ENCODE measurements at regions not wholly inside any gene's neighbourhood (a gene's known extent, or its start where the extent isn't known, plus 50 kb on each side); places are given as distances from the start of the nearest gene placed in this dataset.
"Not testable (repeated sequence)": the region's sequence is repeated elsewhere in the genome, so short reads cannot be mapped to it uniquely, and the experiment has no call there.

DNA sequence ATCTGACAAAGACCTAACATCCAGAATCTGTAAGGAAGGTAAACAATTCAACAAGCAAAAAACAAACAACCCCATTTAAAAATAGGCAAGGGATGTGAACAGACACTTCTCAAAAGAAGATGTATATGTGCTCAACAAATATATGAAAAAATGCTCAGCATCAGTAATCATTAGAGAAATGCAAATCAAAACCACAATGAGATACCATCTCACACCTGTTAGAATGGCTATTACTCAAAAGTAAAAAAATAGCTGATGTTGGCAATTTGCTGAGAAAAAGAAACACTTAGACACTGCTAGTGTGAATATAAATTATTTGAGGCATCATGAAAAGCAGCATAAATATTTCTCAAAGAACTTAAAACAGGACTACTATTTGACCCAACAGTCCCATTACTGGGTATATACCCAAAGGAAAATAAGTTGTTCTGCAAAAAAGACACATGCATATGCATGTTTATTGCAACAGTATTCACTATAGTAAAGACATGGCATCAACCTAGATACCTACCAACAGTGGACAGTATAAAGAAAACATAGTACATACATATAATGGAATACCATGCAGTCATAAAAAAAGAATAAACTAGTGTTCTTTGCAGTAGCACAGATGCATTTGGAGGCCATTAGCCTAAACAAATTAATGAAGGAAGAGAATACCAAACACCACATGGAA is 980.1 kb downstream of the KCNMA1 start:
- DNase-seq, result no peak

DNA sequence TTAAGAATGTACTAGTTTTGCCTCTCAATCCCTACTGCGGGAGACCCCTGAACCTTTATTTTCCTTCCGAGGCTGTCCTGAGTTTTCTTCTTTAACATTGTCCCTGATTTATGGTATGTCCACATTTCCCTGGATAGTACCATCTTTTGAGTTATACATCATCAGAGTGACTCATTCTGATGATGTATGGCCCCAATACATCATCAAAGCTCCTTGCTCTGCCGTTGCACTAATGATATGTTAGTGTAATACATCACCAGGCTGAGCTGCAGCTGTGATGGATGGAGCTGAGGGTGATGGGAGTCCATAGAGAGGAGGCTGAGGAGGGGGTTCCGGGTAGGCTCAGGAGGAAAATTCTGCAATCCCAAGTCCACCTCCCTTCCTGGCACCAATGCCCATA is 986.5 kb downstream of the KCNMA1 start:
- DNase-seq, result no peak

DNA sequence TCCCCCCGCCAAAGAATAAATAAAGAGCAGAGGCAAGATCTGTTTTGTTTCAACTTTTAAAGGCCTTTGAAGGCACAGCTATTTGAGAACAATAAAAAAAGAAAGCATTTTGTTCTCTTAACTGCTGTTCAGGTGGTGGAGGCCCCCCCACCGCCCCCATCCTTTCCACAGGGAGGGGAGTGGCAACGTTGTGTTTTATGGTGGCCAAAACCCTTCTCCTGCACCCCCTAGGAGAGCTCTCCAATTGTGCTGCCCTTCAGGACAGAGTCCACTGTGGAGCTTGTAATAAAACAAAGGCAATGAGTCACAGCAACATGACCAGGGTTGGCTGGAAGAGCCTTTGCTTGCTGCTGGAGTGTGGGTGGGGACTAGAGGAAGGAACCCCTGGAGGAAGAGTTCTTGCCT is 987.9 kb downstream of the KCNMA1 start:
- no peak for DNase-seq

DNA sequence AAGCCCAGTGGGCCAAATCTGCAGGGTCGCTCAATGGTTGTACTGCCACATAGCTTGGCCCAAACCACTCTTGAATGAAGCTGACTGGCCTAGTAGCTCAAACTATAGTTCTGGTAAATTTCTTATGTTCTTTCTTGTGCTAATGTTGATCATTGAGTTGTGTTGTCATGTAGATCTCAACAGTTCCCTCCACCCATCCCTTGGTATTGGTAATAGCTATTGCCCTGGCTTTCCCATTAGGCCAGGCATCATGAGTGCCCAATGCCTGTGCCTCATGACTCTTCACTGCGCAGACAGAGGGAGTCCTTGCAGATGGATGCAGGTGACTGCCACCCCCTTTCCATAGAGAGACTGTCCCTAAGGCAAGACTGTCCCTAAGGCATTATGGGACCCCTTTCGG is 988.4 kb downstream of the KCNMA1 start:
- no peak for DNase-seq

DNA sequence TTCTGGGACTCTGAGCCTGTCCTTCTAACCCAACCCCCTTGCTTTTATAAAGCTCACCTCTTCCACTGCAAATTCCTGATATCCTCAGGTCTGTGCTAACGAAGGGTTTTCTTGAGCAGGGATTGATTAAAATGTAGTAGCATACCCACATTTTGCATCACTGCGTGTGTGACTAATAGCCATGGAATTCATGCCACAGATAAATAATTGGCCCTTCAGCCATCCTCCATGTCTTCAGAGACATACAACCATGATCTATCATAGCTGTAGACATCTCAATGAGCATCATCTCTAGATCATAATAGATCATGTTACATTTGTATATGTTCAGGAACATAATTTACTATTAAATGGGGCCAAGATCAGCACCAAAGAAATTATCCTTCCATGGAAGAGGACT is 990.3 kb downstream of the KCNMA1 start:
- DNase-seq, result no peak

DNA sequence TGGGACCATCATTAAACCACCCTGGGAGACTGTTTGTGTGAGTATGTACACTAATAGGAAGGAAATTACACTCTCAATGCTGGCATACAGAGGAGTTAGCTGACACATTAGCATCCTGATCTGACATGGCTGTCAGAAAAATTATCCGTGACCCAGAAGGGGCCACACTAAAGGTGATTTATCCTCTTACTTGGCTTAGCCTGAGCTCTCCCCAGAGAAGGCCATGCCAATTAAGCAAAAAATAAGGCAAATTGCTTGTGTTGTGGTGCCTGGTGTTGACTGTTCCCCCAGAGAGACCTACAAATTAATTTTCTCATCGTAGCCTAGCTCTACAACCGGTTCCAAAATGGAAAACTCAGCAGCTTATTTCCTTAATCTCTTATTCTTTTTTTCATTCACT is 992.3 kb downstream of the KCNMA1 start:
- no peak for DNase-seq

DNA sequence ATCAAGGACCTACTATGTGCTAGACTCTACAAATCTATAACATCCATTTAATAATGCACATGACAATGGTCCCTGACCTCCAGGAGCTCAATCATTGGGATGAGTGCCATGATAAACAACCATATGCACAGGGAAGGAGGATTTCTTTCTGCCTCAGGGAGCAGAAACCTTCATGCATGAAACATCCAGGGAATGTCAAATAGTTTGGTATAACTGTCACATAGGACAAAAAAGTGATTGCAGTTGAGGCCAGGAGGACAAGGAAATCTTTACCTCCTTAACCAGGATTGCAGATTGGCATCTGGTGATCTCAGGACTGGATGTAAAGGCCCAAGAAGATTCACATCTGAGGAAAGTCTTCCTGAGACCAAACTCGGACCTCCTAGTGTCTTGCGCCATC is 993.1 kb downstream of the KCNMA1 start:
- DNase-seq, result no peak

DNA sequence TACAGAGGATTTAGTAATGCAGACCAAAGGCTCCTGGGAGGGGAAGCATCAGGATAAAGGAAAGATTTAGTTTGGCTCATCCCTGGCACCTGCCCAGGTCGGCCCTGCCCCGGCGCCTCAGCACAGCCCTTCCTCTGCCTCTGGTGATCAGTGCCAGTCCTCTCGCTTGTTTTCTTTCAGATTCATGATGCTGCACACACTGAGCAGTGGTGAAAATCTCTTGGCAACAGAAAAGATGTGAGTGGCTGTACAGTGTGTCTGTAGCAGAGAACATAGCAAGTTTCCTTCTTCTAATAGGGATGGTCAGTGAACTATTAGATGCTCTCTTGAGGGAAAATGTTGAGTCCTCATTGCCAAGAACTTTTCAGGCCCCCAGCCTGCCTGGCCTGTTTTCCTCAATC is 994.1 kb downstream of the KCNMA1 start:
- no peak for DNase-seq

DNA sequence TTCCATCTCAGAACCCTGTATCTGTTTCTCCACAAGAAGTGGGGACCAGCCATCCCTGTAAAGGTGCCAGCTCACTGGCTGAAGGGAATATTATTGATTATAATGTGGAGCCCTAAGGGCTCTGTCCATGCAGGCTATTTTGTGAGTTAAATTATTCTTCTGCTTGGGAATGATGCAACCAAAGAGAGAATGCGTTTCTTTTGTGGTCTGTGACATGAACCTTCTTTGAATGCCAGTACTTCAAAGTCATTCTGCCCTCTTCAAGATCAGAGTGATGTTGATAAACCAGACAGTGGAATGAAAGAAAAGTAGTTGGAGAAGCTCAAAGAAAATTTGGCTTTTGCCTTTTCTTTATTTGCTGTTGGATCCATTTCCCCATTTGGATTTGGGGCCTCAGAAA is 995.2 kb downstream of the KCNMA1 start:
- DNase-seq, result no peak

DNA sequence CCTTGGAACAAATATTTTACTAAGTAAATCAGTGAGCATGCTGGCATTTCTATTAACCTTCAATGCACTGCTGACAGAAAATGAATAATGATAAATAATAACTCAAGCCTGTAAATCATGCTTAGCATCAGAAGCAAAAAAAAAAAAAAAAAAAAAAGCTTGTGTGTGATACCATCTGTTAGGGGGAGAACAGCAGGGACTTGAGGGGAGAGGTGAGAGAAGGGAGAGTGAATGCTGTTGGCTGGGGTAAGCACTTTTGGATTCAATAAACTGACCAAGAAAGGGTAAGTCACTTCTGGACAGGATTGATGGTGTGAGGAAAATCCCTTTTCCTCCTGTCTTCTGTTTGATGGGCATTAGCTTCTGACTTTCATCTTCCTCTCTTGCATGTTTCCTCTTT is 996.4 kb downstream of the KCNMA1 start:
- DNase-seq, result no peak

DNA sequence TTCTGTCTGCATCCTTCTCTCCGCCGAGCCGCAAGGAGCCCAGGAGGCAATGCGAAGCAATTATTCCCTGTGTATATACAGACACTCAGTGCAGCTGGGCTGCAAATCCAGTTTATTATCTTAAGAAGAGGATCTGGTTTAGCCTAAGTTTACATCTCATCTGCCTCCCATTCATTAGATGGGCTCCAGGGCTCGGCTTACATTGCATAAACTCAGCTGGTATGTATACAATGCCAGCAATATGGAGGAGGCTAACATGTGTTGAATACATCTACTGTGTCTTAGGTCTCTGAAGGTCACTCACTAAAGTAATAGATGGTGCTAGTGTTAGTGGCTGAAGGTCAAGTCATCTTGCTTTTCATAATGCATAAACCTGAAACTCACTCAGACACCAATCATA is 996.8 kb downstream of the KCNMA1 start:
- no peak for DNase-seq

DNA sequence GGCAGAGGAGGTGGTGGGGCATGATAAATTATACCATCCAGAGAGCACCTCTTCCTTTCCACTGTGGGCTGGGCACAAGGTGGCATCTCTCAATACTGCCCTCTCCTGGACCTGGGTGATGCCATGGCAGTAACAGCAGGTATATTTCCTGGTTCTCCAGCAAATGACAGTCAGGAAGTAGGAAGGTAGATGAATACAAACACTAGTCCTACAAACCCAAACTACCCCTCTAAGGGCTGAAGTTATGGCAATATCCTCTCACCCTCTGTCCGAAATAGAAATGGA is 1004.9 kb downstream of the KCNMA1 start:
- DNase-seq, result no peak

DNA sequence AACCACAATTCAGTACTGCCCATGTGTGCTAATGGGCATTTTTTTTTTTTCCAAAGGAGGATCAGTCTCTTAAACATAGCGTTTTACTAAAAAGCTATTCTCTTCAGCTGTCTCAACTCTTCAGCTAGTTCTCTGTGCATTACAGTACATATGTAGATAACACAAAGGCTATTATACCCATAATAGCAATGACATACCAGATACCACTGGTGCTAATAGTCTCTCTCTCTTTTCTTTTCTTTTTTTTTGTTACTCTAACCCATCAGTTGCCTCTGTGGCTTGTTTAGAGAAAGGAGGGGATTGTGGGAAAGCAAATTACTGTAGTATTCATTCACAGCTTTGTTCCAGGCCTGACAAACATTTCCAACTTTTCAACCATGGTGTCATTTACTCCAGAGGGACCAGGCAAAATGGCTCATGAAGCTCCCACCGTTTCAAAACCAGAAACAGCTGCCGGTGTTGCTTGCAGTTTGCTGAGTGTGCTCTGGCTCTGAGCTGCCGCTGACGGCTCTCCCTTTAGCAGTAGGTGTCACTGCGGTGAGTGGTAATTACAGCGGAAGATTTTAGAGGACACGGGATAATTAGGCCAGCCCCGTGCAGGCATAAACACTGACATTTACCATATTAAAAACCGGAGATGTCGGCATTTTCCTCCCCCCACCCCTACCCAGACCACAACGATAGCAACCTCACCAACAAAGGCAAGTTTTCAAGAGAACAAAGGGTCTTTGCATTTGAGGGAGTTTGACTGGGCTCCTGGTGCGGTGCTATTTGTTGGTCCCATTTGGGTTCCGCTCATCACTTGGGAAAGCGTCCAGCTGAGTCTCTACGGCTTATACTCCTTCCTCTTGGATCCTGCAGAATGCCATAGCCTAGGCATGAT is 1005.5 kb downstream of the KCNMA1 start:
- DNase-seq, result no peak

DNA sequence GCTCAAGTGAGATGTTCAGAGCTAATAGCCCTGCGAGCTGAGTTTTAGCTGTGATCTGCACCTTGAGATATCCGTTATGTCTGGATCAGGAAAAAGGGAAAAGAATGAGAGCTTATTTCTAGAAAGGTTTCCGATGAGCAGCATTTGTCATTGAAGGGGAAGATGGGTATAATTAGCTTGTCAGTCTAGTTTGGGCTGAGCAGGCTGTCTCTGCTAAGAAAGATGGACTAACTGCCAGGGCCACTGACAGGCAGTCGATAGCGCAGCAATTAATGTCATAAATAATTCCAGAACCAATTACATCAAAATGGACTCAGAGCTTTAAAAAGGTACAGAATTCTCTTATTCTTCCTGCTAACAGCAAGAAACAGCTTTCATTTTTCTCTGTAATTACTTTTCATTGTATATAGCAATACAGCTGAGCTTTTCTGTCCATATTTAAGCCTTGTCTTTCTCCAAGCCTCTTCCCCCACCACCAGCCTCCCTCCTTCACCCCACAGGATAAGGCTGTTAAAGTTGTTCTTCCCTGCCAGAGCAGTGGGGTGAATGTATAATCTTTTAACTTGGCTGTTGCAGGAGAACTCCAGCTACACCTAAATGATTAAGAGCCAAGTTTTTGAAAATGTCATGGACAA is 1006.5 kb downstream of the KCNMA1 start:
- DNase-seq, result no peak

DNA sequence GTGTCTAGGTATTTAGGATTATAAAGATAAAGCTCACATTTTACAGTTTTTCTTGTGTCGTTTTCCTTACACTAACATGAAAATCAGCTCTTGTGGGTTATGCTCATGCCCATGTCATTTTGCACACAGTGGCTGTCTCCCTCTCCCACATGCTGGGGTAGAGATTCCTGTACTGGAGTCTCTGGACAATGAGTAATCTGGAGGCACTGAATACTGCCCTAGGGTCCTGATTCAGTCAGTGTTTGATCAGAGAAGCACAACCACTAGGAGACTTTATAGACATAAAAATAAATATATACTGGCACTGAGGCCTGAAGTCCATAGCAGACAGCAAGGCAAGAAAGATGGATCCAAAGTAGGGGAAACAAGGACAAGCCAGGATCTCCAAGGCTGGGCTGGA is 1008.8 kb downstream of the KCNMA1 start:
- no peak for DNase-seq

DNA sequence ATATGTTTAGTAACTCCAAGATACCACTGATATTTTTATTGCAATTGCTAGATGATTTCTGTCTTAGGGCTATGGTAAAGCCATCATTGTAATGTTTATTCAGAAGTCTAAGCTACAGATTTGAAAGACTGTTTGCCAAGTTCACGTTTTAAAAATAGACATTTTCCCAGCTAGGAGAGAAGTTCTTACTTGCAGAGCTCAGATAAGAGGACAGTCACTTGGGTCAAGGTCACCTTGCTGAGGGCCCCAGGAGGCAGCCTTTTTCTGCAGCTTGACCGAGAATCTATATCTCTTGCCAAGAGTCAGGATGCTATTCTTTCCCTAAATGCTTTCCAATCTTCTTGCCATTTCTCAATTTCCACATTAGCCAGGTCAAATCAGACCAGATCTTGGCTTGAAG is 1011.2 kb downstream of the KCNMA1 start:
- no peak for DNase-seq

DNA sequence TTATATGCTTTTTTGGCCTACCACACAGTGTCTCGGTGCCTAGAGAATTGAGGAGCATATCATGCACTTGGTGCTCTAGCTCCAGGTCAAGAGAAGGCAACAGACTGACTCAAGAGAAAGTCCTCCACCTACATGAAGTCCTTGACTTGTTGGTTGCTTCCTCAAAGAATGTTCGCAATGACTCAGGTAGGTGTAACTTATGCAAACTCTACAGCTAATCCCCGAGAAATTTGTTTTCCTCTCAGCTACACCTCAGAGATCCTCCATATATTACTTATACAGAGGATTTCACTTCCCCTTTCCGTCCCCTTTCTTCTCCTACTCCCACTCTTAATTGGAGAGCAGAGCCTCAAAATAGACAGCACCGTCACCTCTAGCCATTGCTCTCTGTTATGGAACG is 1013.1 kb downstream of the KCNMA1 start:
- DNase-seq, result peak; percentile 66

DNA sequence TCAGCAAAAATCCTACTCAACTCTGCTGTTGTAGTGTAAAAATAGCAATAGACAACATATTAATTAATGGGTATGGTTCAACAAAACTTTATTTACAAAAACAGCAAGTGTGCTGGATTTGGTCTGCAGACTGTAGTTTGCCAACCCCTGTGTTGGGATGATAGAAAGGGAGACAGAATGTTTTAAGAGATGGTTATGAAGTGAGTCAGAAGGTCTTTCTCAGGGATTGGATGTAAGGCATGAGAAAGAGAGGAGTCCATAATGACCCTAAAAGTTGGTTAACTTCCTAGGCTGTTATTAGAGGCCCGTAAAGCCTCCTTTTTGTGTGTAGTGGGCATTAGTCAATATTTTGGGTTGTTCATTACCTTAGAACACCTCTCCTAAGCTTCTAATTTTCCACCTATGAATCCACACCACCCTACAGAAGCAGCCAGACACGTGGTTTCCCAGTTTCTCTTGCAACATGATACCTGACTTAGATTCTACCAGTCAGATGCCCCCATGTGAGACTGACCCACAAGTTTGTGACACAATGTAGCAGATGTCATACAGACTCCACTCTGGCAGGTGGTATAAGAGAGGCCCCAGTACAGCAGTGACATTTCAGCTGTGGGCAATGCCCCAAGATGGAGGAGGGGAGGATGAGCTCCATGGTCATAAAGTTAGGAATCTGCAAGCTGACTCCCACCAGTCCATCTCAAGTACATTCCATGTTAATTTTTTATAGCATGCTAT is 1015.6 kb downstream of the KCNMA1 start:
- no peak for DNase-seq

DNA sequence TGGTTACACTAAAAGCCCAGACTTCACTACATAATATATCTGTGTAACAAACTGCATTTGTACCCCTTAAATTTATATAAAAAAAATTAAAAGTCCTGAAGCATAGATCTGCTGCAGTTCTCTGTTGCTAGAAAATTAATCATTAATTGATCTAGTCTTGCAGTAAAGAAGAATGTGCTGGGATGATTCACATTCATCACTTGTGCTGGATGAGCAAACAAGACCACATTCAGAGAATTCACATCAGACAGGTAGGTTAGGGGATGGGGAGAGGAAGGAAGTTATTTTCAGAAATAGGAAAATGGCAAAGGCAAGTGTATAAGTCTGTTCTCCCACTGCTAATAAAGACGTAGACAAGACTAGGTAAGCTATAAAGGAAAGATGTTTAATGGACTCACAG is 1019.0 kb downstream of the KCNMA1 start:
- DNase-seq, result no peak

DNA sequence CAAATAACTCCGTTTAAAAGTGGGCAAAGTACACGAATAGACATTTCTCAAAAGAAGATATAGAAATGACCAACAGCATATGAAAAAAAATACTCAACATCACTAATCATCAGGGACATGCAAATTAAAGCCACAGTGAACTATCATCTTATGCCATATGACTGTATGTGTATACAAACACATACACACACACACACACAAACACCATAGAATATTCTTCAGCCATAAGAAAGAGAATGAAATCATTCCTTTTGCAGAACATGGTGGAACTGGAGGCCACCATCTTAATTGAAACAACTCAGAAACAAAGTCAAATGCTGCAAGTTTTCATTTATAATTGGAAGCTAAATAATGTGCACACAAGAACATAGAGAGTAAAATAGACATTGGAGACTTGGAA is 1019.4 kb downstream of the KCNMA1 start:
- DNase-seq, result no peak

DNA sequence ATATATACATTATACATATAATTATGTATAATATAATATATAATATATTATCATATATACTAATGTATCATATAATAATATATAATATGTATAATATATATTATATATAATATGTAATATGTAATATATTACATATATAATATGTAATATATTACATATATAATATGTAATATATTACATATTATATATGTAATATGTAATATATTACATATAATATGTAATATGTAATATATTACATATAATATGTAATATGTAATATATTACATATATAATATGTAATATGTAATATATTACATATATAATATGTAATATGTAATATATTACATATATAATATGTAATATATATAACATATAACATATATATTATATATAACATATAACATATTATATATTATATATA is 1020.9 kb downstream of the KCNMA1 start:
- DNase-seq, result not testable (repeated sequence)

DNA sequence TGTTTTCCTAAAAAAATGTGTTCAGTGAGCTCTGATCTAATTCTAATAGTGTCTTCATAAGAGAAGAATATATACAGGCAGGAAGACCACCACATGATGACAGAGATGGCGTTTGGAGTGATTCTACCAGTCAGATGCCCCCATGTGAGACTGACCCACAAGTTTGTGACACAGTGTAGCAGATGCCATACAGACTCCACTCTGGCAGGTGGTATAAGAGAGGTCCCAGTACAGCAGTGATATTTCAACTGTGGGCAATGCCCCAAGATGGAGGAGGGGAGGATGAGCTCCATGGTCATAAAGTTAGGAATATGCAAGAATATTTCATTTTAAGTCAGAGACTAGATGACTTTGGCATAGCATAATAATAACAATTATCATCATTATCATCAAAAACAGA is 1022.6 kb downstream of the KCNMA1 start:
- DNase-seq, result no peak

Data from MV-4-11 (cell line).